Neural cell (in vitro differentiated cells): ENCODE measurements at regions not wholly inside any gene's neighbourhood (a gene's known extent, or its start where the extent isn't known, plus 50 kb on each side); places are given as distances from the start of the nearest gene placed in this dataset.

ENCODE experiments used
- CTCF ChIP-seq: fragments of 450-650 bp; IDR thresholded peaks from 2 replicates; pipeline ENCODE4 v1.5.1; 2014; ENCODE audit warnings: antibody characterized with exemption, mild to moderate bottlenecking, moderate library complexity; ENCODE audit not compliant: poor library complexity, severe bottlenecking
- MXI1 ChIP-seq: fragments of 450-650 bp; conservative IDR thresholded peaks from 2 replicates; pipeline ENCODE4 v1.6.1; 2014; ENCODE audit warnings: antibody characterized with exemption, mild to moderate bottlenecking; ENCODE audit not compliant: poor library complexity, severe bottlenecking
- REST ChIP-seq: IDR thresholded peaks from 2 replicates; pipeline ENCODE4 v1.6.1; 2012; ENCODE audit warnings: borderline replicate concordance
- TAF1 ChIP-seq: IDR thresholded peaks from 2 replicates; pipeline ENCODE4 v1.6.1; 2012; ENCODE audit warnings: low read depth

GRCh38 chr2:241945311-241945710, 75.8 kb downstream of the RTP5 start:
- TF ChIP-seq MXI1: no peak
- no peak for TF ChIP-seq TAF1
- TF ChIP-seq CTCF: no peak
- TF ChIP-seq REST: no peak
